GM23338 (cell line): ENCODE measurements at regions not wholly inside any gene's neighbourhood (a gene's known extent, or its start where the extent isn't known, plus 50 kb on each side); places are given as distances from the start of the nearest gene placed in this dataset.

Experiments
- CREB1 ChIP-seq: fragments of 250-450 bp; sonication (Bioruptor Pico); IDR thresholded peaks from 2 replicates; pipeline ENCODE4 v1.5.0; 2020; ENCODE audit warnings: low read depth, mild to moderate bottlenecking, moderate library complexity
- EZH2 ChIP-seq: fragments of 200-600 bp; sonication (generic); IDR thresholded peaks from one replicate; pipeline ENCODE4 v1.8.0; 2017; ENCODE audit warnings: antibody characterized with exemption, mild to moderate bottlenecking, low read depth; ENCODE audit not compliant: unreplicated experiment
- EZH2phosphoT487 ChIP-seq: fragments of 200-600 bp; sonication (generic); IDR thresholded peaks from one replicate; pipeline ENCODE4 v1.8.1; 2018; ENCODE audit warnings: antibody characterized with exemption; ENCODE audit not compliant: unreplicated experiment
- JUNB ChIP-seq: IDR thresholded peaks from one replicate; pipeline ENCODE4 v1.6.1; 2016; ENCODE audit warnings: antibody characterized with exemption; ENCODE audit not compliant: unreplicated experiment
- NANOG ChIP-seq: IDR thresholded peaks from 2 replicates; pipeline ENCODE4 v1.6.1; 2016; ENCODE audit warnings: antibody characterized with exemption, borderline replicate concordance
- POLR2AphosphoS5 ChIP-seq: IDR thresholded peaks from 2 replicates; pipeline ENCODE4 v1.6.1; 2016; ENCODE audit warnings: antibody characterized with exemption, low read depth
- STAT1 ChIP-seq: IDR thresholded peaks from one replicate; pipeline ENCODE4 v1.6.1; 2016; ENCODE audit warnings: antibody characterized with exemption; ENCODE audit not compliant: unreplicated experiment
- ZNF114 ChIP-seq: fragments of 250-450 bp; sonication (Bioruptor Pico); IDR thresholded peaks from 2 replicates; pipeline ENCODE4 v1.5.0; 2020; ENCODE audit warnings: mild to moderate bottlenecking, moderate library complexity
- ZNF331 ChIP-seq: fragments of 250-450 bp; sonication (Bioruptor Pico); IDR thresholded peaks from 2 replicates; pipeline ENCODE4 v1.5.0; 2020; ENCODE audit warnings: low read depth, mild to moderate bottlenecking, moderate library complexity
- TF ChIP-seq, protein P1 (sequence below), 2 experiments: fragments of 200-600 bp in 1 of 2; sonication (generic) in 1 of 2; conservative IDR thresholded peaks; 2 replicates each; pipeline versions ENCODE4 v1.5.1 to v1.6.1; 2016 to 2017; ENCODE audit warnings: antibody characterized with exemption in 2 of 2, low read depth in 2 of 2, mild to moderate bottlenecking in 2 of 2, moderate library complexity in 1 of 2
- TF ChIP-seq, protein P2 (sequence below): IDR thresholded peaks from 2 replicates; pipeline ENCODE4 v1.6.1; 2016; ENCODE audit warnings: antibody characterized with exemption
- TF ChIP-seq, protein P3 (sequence below): IDR thresholded peaks from one replicate; pipeline ENCODE4 v1.6.1; 2018; ENCODE audit warnings: antibody characterized with exemption; ENCODE audit not compliant: unreplicated experiment
- TF ChIP-seq, protein P4 (sequence below): fragments of 250-450 bp; sonication (Bioruptor Pico); IDR thresholded peaks from 2 replicates; pipeline ENCODE4 v1.5.0; 2020; ENCODE audit warnings: mild to moderate bottlenecking, moderate library complexity

DNA sequence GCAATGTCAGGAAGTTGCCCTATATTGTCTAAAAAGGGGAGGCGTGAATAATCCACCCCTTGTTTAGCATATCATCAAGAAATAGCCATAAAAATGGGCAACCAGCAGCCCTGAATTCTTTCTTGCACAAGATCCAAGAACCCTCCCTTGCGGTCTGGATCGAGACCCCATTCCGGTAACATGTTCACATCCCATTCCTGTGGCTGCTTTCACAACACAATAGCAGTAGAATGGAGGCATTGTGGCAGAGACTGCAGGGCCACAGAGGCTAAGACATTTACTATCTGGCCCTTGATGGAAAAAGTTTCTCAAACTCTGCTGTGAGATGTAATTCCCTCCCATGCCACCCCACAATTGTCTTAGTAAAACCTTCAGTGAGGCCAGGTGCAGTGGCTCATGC, 73.2 kb downstream of the RMI2 start:
- TF ChIP-seq, protein P1, sequence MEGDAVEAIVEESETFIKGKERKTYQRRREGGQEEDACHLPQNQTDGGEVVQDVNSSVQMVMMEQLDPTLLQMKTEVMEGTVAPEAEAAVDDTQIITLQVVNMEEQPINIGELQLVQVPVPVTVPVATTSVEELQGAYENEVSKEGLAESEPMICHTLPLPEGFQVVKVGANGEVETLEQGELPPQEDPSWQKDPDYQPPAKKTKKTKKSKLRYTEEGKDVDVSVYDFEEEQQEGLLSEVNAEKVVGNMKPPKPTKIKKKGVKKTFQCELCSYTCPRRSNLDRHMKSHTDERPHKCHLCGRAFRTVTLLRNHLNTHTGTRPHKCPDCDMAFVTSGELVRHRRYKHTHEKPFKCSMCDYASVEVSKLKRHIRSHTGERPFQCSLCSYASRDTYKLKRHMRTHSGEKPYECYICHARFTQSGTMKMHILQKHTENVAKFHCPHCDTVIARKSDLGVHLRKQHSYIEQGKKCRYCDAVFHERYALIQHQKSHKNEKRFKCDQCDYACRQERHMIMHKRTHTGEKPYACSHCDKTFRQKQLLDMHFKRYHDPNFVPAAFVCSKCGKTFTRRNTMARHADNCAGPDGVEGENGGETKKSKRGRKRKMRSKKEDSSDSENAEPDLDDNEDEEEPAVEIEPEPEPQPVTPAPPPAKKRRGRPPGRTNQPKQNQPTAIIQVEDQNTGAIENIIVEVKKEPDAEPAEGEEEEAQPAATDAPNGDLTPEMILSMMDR (conservative IDR thresholded peaks at IDR 0.05; ENCODE audit: low read depth in 2 of 2): no peak
- TF ChIP-seq EZH2 (no peak), JUNB (no peak), POLR2AphosphoS5 (no peak), ZNF331 (CRISPR knock-in tag) (no peak), STAT1 (no peak), CREB1 (no peak), EZH2phosphoT487 (no peak), NANOG (no peak), ZNF114 (CRISPR knock-in tag) (no peak)
- TF ChIP-seq, protein P2, sequence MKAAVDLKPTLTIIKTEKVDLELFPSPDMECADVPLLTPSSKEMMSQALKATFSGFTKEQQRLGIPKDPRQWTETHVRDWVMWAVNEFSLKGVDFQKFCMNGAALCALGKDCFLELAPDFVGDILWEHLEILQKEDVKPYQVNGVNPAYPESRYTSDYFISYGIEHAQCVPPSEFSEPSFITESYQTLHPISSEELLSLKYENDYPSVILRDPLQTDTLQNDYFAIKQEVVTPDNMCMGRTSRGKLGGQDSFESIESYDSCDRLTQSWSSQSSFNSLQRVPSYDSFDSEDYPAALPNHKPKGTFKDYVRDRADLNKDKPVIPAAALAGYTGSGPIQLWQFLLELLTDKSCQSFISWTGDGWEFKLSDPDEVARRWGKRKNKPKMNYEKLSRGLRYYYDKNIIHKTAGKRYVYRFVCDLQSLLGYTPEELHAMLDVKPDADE: no peak
- TF ChIP-seq, protein P3, sequence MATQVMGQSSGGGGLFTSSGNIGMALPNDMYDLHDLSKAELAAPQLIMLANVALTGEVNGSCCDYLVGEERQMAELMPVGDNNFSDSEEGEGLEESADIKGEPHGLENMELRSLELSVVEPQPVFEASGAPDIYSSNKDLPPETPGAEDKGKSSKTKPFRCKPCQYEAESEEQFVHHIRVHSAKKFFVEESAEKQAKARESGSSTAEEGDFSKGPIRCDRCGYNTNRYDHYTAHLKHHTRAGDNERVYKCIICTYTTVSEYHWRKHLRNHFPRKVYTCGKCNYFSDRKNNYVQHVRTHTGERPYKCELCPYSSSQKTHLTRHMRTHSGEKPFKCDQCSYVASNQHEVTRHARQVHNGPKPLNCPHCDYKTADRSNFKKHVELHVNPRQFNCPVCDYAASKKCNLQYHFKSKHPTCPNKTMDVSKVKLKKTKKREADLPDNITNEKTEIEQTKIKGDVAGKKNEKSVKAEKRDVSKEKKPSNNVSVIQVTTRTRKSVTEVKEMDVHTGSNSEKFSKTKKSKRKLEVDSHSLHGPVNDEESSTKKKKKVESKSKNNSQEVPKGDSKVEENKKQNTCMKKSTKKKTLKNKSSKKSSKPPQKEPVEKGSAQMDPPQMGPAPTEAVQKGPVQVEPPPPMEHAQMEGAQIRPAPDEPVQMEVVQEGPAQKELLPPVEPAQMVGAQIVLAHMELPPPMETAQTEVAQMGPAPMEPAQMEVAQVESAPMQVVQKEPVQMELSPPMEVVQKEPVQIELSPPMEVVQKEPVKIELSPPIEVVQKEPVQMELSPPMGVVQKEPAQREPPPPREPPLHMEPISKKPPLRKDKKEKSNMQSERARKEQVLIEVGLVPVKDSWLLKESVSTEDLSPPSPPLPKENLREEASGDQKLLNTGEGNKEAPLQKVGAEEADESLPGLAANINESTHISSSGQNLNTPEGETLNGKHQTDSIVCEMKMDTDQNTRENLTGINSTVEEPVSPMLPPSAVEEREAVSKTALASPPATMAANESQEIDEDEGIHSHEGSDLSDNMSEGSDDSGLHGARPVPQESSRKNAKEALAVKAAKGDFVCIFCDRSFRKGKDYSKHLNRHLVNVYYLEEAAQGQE: no peak
- TF ChIP-seq, protein P4, sequence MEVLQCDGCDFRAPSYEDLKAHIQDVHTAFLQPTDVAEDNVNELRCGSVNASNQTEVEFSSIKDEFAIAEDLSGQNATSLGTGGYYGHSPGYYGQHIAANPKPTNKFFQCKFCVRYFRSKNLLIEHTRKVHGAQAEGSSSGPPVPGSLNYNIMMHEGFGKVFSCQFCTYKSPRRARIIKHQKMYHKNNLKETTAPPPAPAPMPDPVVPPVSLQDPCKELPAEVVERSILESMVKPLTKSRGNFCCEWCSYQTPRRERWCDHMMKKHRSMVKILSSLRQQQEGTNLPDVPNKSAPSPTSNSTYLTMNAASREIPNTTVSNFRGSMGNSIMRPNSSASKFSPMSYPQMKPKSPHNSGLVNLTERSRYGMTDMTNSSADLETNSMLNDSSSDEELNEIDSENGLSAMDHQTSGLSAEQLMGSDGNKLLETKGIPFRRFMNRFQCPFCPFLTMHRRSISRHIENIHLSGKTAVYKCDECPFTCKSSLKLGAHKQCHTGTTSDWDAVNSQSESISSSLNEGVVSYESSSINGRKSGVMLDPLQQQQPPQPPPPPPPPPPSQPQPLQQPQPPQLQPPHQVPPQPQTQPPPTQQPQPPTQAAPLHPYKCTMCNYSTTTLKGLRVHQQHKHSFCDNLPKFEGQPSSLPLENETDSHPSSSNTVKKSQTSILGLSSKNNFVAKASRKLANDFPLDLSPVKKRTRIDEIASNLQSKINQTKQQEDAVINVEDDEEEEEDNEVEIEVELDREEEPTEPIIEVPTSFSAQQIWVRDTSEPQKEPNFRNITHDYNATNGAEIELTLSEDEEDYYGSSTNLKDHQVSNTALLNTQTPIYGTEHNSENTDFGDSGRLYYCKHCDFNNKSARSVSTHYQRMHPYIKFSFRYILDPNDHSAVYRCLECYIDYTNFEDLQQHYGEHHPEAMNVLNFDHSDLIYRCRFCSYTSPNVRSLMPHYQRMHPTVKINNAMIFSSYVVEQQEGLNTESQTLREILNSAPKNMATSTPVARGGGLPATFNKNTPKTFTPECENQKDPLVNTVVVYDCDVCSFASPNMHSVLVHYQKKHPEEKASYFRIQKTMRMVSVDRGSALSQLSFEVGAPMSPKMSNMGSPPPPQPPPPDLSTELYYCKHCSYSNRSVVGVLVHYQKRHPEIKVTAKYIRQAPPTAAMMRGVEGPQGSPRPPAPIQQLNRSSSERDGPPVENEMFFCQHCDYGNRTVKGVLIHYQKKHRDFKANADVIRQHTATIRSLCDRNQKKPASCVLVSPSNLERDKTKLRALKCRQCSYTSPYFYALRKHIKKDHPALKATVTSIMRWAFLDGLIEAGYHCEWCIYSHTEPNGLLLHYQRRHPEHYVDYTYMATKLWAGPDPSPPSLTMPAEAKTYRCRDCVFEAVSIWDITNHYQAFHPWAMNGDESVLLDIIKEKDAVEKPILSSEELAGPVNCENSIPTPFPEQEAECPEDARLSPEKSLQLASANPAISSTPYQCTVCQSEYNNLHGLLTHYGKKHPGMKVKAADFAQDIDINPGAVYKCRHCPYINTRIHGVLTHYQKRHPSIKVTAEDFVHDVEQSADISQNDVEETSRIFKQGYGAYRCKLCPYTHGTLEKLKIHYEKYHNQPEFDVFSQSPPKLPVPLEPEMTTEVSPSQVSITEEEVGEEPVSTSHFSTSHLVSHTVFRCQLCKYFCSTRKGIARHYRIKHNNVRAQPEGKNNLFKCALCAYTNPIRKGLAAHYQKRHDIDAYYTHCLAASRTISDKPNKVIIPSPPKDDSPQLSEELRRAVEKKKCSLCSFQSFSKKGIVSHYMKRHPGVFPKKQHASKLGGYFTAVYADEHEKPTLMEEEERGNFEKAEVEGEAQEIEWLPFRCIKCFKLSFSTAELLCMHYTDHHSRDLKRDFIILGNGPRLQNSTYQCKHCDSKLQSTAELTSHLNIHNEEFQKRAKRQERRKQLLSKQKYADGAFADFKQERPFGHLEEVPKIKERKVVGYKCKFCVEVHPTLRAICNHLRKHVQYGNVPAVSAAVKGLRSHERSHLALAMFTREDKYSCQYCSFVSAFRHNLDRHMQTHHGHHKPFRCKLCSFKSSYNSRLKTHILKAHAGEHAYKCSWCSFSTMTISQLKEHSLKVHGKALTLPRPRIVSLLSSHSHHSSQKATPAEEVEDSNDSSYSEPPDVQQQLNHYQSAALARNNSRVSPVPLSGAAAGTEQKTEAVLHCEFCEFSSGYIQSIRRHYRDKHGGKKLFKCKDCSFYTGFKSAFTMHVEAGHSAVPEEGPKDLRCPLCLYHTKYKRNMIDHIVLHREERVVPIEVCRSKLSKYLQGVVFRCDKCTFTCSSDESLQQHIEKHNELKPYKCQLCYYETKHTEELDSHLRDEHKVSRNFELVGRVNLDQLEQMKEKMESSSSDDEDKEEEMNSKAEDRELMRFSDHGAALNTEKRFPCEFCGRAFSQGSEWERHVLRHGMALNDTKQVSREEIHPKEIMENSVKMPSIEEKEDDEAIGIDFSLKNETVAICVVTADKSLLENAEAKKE (CRISPR knock-in tag): no peak
